ENCODE measurements at regions not wholly inside any gene's neighbourhood (a gene's known extent, or its start where the extent isn't known, plus 50 kb on each side); places are given as distances from the start of the nearest gene placed in this dataset.

DNA sequence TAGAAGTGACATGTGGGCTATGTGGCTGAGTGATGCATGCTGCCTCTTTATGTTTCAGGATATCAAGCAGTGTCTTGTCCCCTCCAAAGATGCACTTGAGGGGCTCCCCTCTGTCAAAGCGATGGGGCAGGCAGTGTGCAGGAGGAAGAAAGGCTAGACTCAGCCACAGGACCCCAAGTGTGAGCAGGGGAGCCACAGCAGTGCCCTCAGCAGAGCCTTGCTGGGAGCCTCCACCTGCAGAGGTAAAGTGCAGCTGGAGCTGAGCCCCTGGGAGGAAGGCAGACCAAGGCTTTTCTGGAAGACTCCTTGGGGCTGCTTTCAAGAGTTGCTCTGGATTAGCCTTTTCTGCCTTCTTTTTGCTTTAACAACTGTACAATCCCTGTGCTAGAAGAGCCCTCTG lies 247.3 kb downstream of the DLEU7 start:
- no peaks in the 10 kb centered on the region for H3K27me3 ChIP-seq
- H3K36me3 ChIP-seq, result no peaks in the 10 kb centered on the region
- no peak for TF ChIP-seq POLR2A (IDR thresholded peaks at IDR 0.05; ENCODE audit: low read depth)
- TF ChIP-seq, protein P1, sequence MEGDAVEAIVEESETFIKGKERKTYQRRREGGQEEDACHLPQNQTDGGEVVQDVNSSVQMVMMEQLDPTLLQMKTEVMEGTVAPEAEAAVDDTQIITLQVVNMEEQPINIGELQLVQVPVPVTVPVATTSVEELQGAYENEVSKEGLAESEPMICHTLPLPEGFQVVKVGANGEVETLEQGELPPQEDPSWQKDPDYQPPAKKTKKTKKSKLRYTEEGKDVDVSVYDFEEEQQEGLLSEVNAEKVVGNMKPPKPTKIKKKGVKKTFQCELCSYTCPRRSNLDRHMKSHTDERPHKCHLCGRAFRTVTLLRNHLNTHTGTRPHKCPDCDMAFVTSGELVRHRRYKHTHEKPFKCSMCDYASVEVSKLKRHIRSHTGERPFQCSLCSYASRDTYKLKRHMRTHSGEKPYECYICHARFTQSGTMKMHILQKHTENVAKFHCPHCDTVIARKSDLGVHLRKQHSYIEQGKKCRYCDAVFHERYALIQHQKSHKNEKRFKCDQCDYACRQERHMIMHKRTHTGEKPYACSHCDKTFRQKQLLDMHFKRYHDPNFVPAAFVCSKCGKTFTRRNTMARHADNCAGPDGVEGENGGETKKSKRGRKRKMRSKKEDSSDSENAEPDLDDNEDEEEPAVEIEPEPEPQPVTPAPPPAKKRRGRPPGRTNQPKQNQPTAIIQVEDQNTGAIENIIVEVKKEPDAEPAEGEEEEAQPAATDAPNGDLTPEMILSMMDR (IDR thresholded peaks at IDR 0.05), result no peak
- TF ChIP-seq EP300 (IDR thresholded peaks at IDR 0.05), result no peak
- no peak for TF ChIP-seq POLR2AphosphoS5 (IDR thresholded peaks at IDR 0.05)
- no peak overlapping the region for H3K4me3 ChIP-seq
- no peak overlapping the region for H3K27ac ChIP-seq (replicated peaks in 1 of 4)
- peaks cover 0 to 30% (median 13%) of the 10 kb centered on the region in 4 donors for H3K4me1 ChIP-seq
- intact Hi-C loops (cut with DNase I), result no loop called here
- WGBS, result 89% methylated on average over 1 of the region's 1 CpG
- H3K9me3 ChIP-seq, result no peaks in the 10 kb centered on the region
- DNase-seq (ENCODE audit: extremely low spot score), result no peak

DNA sequence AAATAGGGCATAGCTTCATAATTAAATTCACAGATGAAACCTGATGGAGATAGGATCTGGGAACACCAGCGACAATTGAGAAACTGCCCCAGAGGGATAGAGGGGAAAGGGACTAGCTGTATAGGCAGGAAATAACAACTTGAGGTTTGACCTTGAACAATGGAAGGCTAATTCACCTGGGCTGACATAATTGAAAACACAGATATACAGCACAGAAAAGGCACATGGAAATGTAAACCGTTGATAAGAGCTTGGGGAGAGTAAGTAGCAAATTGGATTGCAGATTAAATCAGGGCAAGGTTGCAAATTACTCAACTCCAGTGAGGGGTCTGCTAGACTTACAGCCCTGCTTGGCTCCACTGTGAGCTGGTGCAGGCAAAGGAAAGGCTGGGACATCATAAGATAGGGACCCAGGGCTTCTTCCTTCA lies 246.7 kb downstream of the DLEU7 start:
- TF ChIP-seq EP300 (IDR thresholded peaks at IDR 0.05) (no peak), POLR2A (IDR thresholded peaks at IDR 0.05; ENCODE audit: low read depth) (no peak), POLR2AphosphoS5 (IDR thresholded peaks at IDR 0.05) (no peak)
- TF ChIP-seq, protein P1 (IDR thresholded peaks at IDR 0.05), result no peak
- DNase-seq (ENCODE audit: extremely low spot score), result no peak
- no peaks in the 10 kb centered on the region for H3K36me3 ChIP-seq
- peaks cover 0 to 30% (median 13%) of the 10 kb centered on the region in 4 donors for H3K4me1 ChIP-seq
- no peaks in the 10 kb centered on the region for H3K9me3 ChIP-seq
- no peaks in the 10 kb centered on the region for H3K27me3 ChIP-seq
- intact Hi-C loops (cut with DNase I), result no loop called here
- no peak overlapping the region for H3K27ac ChIP-seq (replicated peaks in 1 of 4)
- 84% methylated on average over 2 of the region's 2 CpGs for WGBS
- H3K4me3 ChIP-seq, result no peak overlapping the region

DNA sequence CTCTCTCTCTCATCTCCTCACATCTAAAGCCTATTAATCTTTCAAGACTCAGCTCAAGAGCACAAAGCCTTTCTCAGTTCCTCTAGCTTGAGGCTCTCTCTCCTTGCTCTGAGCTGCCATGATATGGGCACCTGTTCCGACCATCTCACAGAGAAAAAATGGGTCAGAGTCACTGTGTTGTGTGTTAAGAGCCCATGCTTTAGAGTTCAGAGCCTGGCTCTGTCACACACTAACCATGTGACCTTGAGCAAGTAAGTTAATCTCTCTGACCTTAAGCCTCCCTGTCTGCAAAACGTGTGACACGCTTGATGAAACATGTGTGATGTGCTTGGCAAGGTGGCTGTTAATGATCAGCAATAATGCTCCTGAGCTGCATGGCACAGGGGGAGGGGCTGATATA lies 245.2 kb downstream of the DLEU7 start:
- TF ChIP-seq, protein P1 (IDR thresholded peaks at IDR 0.05), result no peak
- no peak for TF ChIP-seq POLR2AphosphoS5 (IDR thresholded peaks at IDR 0.05)
- TF ChIP-seq EP300 (IDR thresholded peaks at IDR 0.05), result no peak
- TF ChIP-seq POLR2A (IDR thresholded peaks at IDR 0.05; ENCODE audit: low read depth), result no peak

DNA sequence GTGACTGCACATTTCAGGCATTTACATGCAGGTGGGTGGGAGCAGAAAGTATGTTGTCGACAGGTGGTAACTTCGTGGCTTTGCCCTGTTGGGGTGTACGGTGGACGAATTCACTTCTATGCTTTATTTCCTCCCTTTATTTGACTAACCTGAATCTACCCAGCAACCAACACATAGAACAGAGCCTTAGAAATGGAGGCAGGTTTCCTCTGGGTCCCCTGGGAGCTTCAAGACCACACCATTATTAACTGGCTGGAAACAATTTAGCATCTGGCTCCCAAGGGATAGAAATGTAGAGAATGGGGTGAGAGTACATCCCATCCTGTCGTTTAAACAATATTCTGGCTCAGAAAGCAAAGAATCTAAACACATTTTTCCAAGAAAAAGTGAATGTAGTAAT lies 244.4 kb downstream of the DLEU7 start:
- H3K4me3 ChIP-seq, result no peak overlapping the region
- WGBS, result 66% methylated on average over 5 of the region's 5 CpGs
- no peaks in the 10 kb centered on the region for H3K9me3 ChIP-seq
- no peak for DNase-seq (ENCODE audit: extremely low spot score)
- TF ChIP-seq EP300 (IDR thresholded peaks at IDR 0.05) (no peak), POLR2A (IDR thresholded peaks at IDR 0.05; ENCODE audit: low read depth) (no peak), POLR2AphosphoS5 (IDR thresholded peaks at IDR 0.05) (no peak)
- TF ChIP-seq, protein P1 (IDR thresholded peaks at IDR 0.05), result no peak
- no peaks in the 10 kb centered on the region for H3K36me3 ChIP-seq
- H3K27me3 ChIP-seq, result no peaks in the 10 kb centered on the region
- H3K27ac ChIP-seq (replicated peaks in 1 of 4), result no peak overlapping the region
- intact Hi-C loops (cut with DNase I), result no loop called here
- H3K4me1 ChIP-seq, result peaks cover 0 to 30% (median 13%) of the 10 kb centered on the region in 4 donors

More for the DNA sequence above, 245.2 kb downstream of the DLEU7 start:
- no peak overlapping the region for H3K27ac ChIP-seq (replicated peaks in 1 of 4)
- H3K4me3 ChIP-seq, result no peak overlapping the region
- no peaks in the 10 kb centered on the region for H3K36me3 ChIP-seq
- 65% methylated on average over 3 of the region's 3 CpGs for WGBS
- H3K4me1 ChIP-seq, result peaks cover 0 to 30% (median 13%) of the 10 kb centered on the region in 4 donors
- intact Hi-C loops (cut with DNase I), result no loop called here
- H3K9me3 ChIP-seq, result no peaks in the 10 kb centered on the region
- DNase-seq (ENCODE audit: extremely low spot score), result no peak
- H3K27me3 ChIP-seq, result no peaks in the 10 kb centered on the region

DNA sequence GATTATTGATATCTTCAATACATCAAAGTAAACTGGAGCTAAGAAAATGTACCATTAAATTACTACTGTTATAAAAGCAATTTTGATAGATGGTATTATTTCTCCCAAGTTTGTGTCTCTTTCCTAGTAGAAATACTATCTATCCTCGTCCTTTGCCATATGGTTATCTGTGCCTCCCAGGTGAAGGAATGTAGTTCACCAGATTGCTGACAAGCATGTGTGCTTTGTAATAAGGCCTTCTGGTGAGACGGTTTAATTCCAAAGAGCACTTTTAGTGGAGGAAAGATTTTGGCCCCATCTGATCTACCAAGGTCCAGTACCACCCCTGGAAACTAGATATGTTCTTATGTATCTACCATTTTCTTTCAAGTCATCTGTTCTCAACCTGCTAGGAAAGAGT lies 243.6 kb downstream of the DLEU7 start:
- H3K27ac ChIP-seq (replicated peaks in 1 of 4), result no peak overlapping the region
- no peaks in the 10 kb centered on the region for H3K9me3 ChIP-seq
- H3K4me1 ChIP-seq, result peaks cover 0 to 21% (median 6%) of the 10 kb centered on the region in 4 donors
- H3K27me3 ChIP-seq, result no peaks in the 10 kb centered on the region
- H3K4me3 ChIP-seq, result no peak overlapping the region
- 79% methylated on average over 2 of the region's 2 CpGs for WGBS
- H3K36me3 ChIP-seq, result no peaks in the 10 kb centered on the region
- intact Hi-C loops (cut with DNase I), result no loop called here
- TF ChIP-seq POLR2AphosphoS5 (IDR thresholded peaks at IDR 0.05), result no peak
- TF ChIP-seq EP300 (IDR thresholded peaks at IDR 0.05), result no peak
- TF ChIP-seq POLR2A (IDR thresholded peaks at IDR 0.05; ENCODE audit: low read depth), result no peak
- TF ChIP-seq, protein P1 (IDR thresholded peaks at IDR 0.05), result no peak
- DNase-seq (ENCODE audit: extremely low spot score), result no peak

Measured in esophagus muscularis mucosa (tissue), 4 donors.